Endothelial cell of umbilical vein (primary cell): ENCODE measurements at regions not wholly inside any gene's neighbourhood (a gene's known extent, or its start where the extent isn't known, plus 50 kb on each side); places are given as distances from the start of the nearest gene placed in this dataset.

Experiments
- BruUV-seq: library from RNA; stranded (reverse); fragments of 400-500 nt; replicated peaks from 2 replicates; lab custom pipeline; 2021; lab: Mats Ljungman, UMichigan
- CTCF ChIA-PET: fragments of 300-600, 350-600 bp; sonication (Branson Sonifier 250); formaldehyde crosslinking; loops from one replicate; lab custom pipeline; 2021; ENCODE audit warnings: antibody characterized with exemption, inconsistent platforms; lab: Charles Lee
- POLR2A ChIA-PET: fragments of 300-600, 350-600 bp; sonication (Branson Sonifier 250); formaldehyde crosslinking; loops from one replicate; lab custom pipeline; 2021; ENCODE audit warnings: antibody characterized with exemption, inconsistent platforms; lab: Charles Lee
- DNase-seq: peaks from one replicate; pipeline ENCODE4 v3.0.0-alpha.2; 2011; ENCODE audit warnings: low read depth, low spot score
- FAIRE-seq: peaks from 2 replicates; lab custom pipeline; 2011; peaks lifted over from hg19 to GRCh38; lab: Jason Lieb, UNC
- H2AFZ ChIP-seq: 2 replicates; pipeline ENCODE4 v1.6.0; 2012; ENCODE audit warnings: low read depth, low read length, control low read depth, inconsistent platforms
- H3K27ac ChIP-seq: 2 replicates; pipeline ENCODE4 v1.5.1; 2011; ENCODE audit warnings: low read depth, mild to moderate bottlenecking, control low read depth, low read length, moderate library complexity; ENCODE audit not compliant: insufficient read depth
- H3K27me3 ChIP-seq, 2 experiments: 2 replicates each; pipeline versions ENCODE4 v1.6.0 to v1.6.1; 2011; ENCODE audit warnings: low read length in 2 of 2, mixed read lengths in 1 of 2; ENCODE audit not compliant: control insufficient read depth in 2 of 2, insufficient read depth in 2 of 2
- H3K36me3 ChIP-seq, 2 experiments: 2 replicates in 1 of 2; 3 replicates in 1 of 2; pipeline ENCODE4 v1.5.1; 2011; ENCODE audit warnings: low read length in 2 of 2, mild to moderate bottlenecking in 1 of 2, moderate library complexity in 1 of 2; ENCODE audit not compliant: control insufficient read depth in 2 of 2, insufficient read depth in 2 of 2; ENCODE audit errors: extremely low read depth in 1 of 2
- H3K4me1 ChIP-seq: 3 replicates; pipeline ENCODE4 v1.5.1; 2011; ENCODE audit warnings: mild to moderate bottlenecking, low read length; ENCODE audit not compliant: control insufficient read depth, insufficient read depth; ENCODE audit errors: extremely low read depth
- H3K4me2 ChIP-seq: 2 replicates; pipeline ENCODE4 v1.6.1; 2011; ENCODE audit warnings: low read length, control low read depth, mixed read lengths; ENCODE audit not compliant: insufficient read depth
- H3K4me3 ChIP-seq, 3 experiments: fragments of 200-600 bp in 1 of 3; sonication (generic), shearing (Covaris generic) in 1 of 3; replicated peaks in 1 of 3; 2 replicates each; pipeline ENCODE4 v1.5.1; 2011 to 2016; ENCODE audit warnings: control low read depth in 3 of 3, low read length in 3 of 3, mild to moderate bottlenecking in 2 of 3, inconsistent platforms in 1 of 3, low read depth in 1 of 3, moderate library complexity in 1 of 3; ENCODE audit not compliant: insufficient read depth in 1 of 3
- H3K79me2 ChIP-seq: 2 replicates; pipeline ENCODE4 v1.6.0; 2012; ENCODE audit warnings: low read length, inconsistent platforms; ENCODE audit not compliant: control insufficient read depth, insufficient read depth
- H3K9ac ChIP-seq: replicated peaks from 2 replicates; pipeline ENCODE3; 2011; ENCODE audit warnings: low read length, control low read depth; ENCODE audit not compliant: insufficient read depth; ENCODE audit errors: extremely low read depth
- H3K9me1 ChIP-seq: replicated peaks from 3 replicates; pipeline ENCODE4 v1.6.0; 2011; ENCODE audit warnings: mild to moderate bottlenecking, low read length; ENCODE audit not compliant: control insufficient read depth, insufficient read depth; ENCODE audit errors: extremely low read depth
- H3K9me3 ChIP-seq: replicated peaks from 2 replicates; pipeline ENCODE4 v1.5.1; 2012; ENCODE audit warnings: low read length, inconsistent platforms; ENCODE audit not compliant: control insufficient read depth, insufficient read depth
- H4K20me1 ChIP-seq: replicated peaks from 2 replicates; pipeline ENCODE3; 2011; ENCODE audit warnings: mild to moderate bottlenecking, low read length; ENCODE audit not compliant: control insufficient read depth, insufficient read depth; ENCODE audit errors: extremely low read depth
- EZH2 ChIP-seq: IDR thresholded peaks from 2 replicates; pipeline ENCODE4 v1.6.1; 2012; ENCODE audit warnings: borderline replicate concordance, low read depth, mild to moderate bottlenecking, moderate library complexity, low read length, inconsistent platforms; ENCODE audit not compliant: severe bottlenecking
- FOS ChIP-seq: IDR thresholded peaks from 2 replicates; pipeline ENCODE4 v1.6.1; 2011; ENCODE audit warnings: mild to moderate bottlenecking, low read length, moderate library complexity, borderline replicate concordance; ENCODE audit not compliant: insufficient read depth
- GATA2 ChIP-seq: IDR thresholded peaks from 2 replicates; pipeline ENCODE4 v1.7.0; 2011; ENCODE audit warnings: low read depth, mild to moderate bottlenecking, moderate library complexity, mixed read lengths, low read length; ENCODE audit not compliant: insufficient read length, insufficient read depth
- JUN ChIP-seq: IDR thresholded peaks from 2 replicates; pipeline ENCODE4 v1.6.1; 2011; ENCODE audit warnings: borderline replicate concordance, low read depth; ENCODE audit not compliant: insufficient read length, insufficient read depth
- MYC ChIP-seq: IDR thresholded peaks from one replicate; pipeline ENCODE4 v1.6.1; 2011; ENCODE audit warnings: mild to moderate bottlenecking, low read depth, low read length
- POLR2A ChIP-seq: IDR thresholded peaks from 2 replicates; pipeline ENCODE4 v1.6.1; 2012; ENCODE audit warnings: low read depth, mild to moderate bottlenecking, control low read depth, low read length
- POLR2AphosphoS5 ChIP-seq: IDR thresholded peaks from 2 replicates; pipeline ENCODE4 v1.6.1; 2012; ENCODE audit warnings: low read depth, mild to moderate bottlenecking, control low read depth, low read length, moderate library complexity; ENCODE audit not compliant: insufficient read depth
- dilution Hi-C: fragments of 300-500 bp; cut with MboI; formaldehyde crosslinking; loops from one replicate; pipeline ENCODE4 v1.15.0; 2019; ENCODE audit warnings: low sequenced_read_pairs; ENCODE audit not compliant: extremely low pct_ligation_motif_present
- intact Hi-C: fragments of 100-400 bp; cut with micrococcal nuclease; formaldehyde crosslinking; loops from one replicate; pipeline ENCODE4 v1.10.0; 2022
- TF ChIP-seq, protein P1 (sequence below), 2 donors: IDR thresholded peaks; 1 replicate in 1 of 2; 2 replicates in 1 of 2; pipeline ENCODE4 v1.5.1; 2011; ENCODE audit warnings: low read length in 2 of 2, mild to moderate bottlenecking in 2 of 2, moderate library complexity in 2 of 2, control low read depth in 1 of 2, inconsistent platforms in 1 of 2, low read depth in 1 of 2; ENCODE audit not compliant: insufficient read depth in 1 of 2; ENCODE audit errors: extremely low read depth in 1 of 2
- TF ChIP-seq, protein P2 (sequence below): IDR thresholded peaks from 2 replicates; pipeline ENCODE4 v1.6.1; 2011; ENCODE audit not compliant: insufficient read depth, insufficient read length

DNA sequence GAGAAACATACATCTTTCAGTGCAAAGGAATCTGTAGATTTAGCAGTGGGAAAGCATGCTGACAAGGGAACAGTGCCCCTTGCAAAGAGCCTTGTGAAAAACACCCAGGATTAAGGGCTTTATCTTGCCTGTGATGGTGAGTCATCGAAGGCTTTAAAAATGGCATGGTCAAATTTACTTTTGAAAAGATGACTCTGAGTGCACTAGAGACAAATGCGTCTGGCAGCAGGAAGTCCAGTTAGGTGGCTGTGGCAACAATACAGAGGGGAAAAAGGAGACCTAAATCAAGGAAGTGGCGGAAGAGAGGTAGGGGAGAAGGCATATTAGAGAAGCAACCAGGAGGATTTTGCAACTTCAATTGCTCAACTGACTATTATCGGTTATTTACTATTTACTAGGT is 472.6 kb upstream of the CPEB2 start:
- H3K4me1 ChIP-seq = no peaks in the 10 kb centered on the region
- TF ChIP-seq GATA2 (no peak), JUN (no peak), EZH2 (no peak), POLR2A (no peak), POLR2AphosphoS5 (no peak), MYC (no peak), FOS (no peak)
- TF ChIP-seq, protein P1, sequence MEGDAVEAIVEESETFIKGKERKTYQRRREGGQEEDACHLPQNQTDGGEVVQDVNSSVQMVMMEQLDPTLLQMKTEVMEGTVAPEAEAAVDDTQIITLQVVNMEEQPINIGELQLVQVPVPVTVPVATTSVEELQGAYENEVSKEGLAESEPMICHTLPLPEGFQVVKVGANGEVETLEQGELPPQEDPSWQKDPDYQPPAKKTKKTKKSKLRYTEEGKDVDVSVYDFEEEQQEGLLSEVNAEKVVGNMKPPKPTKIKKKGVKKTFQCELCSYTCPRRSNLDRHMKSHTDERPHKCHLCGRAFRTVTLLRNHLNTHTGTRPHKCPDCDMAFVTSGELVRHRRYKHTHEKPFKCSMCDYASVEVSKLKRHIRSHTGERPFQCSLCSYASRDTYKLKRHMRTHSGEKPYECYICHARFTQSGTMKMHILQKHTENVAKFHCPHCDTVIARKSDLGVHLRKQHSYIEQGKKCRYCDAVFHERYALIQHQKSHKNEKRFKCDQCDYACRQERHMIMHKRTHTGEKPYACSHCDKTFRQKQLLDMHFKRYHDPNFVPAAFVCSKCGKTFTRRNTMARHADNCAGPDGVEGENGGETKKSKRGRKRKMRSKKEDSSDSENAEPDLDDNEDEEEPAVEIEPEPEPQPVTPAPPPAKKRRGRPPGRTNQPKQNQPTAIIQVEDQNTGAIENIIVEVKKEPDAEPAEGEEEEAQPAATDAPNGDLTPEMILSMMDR (IDR thresholded peaks at IDR 0.05; ENCODE audit: extremely low read depth in 1 of 2, insufficient read depth in 1 of 2, low read depth in 1 of 2, low read length in 2 of 2) = no peak
- TF ChIP-seq, protein P2, sequence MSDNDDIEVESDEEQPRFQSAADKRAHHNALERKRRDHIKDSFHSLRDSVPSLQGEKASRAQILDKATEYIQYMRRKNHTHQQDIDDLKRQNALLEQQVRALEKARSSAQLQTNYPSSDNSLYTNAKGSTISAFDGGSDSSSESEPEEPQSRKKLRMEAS = no peak
- BruUV-seq = no TSS peak
- H3K4me2 ChIP-seq = no peak overlapping the region
- no peaks in the 10 kb centered on the region for H3K79me2 ChIP-seq
- no peaks in the 10 kb centered on the region for H3K36me3 ChIP-seq
- ChIA-PET CTCF (no interaction called here), POLR2A (no interaction called here)
- H3K9ac ChIP-seq = no peak overlapping the region
- H3K9me3 ChIP-seq = peaks cover 3% of the 10 kb centered on the region
- intact Hi-C loops (no loop called here), dilution Hi-C loops (no loop called here)
- no peak overlapping the region for H2AFZ ChIP-seq
- no peaks in the 10 kb centered on the region for H4K20me1 ChIP-seq
- FAIRE-seq = no peak
- H3K27ac ChIP-seq = no peak overlapping the region
- H3K9me1 ChIP-seq = no peaks in the 10 kb centered on the region
- no peak for DNase-seq
- no peaks in the 10 kb centered on the region for H3K27me3 ChIP-seq
- H3K4me3 ChIP-seq = no peak overlapping the region
